Sigmoid colon (tissue), 6 donors: ENCODE measurements at regions not wholly inside any gene's neighbourhood (a gene's known extent, or its start where the extent isn't known, plus 50 kb on each side); places are given as distances from the start of the nearest gene placed in this dataset.

Experiments
- DNase-seq: peaks from one replicate; pipeline ENCODE4 v3.0.0-alpha.2; 2019
- H3K27ac ChIP-seq, 4 donors: fragments of 200-600 bp; sonication (generic); one replicate each; pipeline ENCODE4 v1.5.1; 2016 to 2019; ENCODE audit warnings: mild to moderate bottlenecking in 1 of 4
- H3K27me3 ChIP-seq, 3 donors: fragments of 200-600 bp; sonication (generic); one replicate each; pipeline ENCODE4 v1.5.1; 2019; ENCODE audit warnings: mild to moderate bottlenecking in 1 of 3
- H3K36me3 ChIP-seq, 4 donors: fragments of 200-600 bp; sonication (generic); one replicate each; pipeline ENCODE4 v1.5.1; 2016 to 2019
- H3K4me1 ChIP-seq, 4 donors: fragments of 200-600 bp; sonication (generic); one replicate each; pipeline ENCODE4 v1.5.1; 2017 to 2019
- H3K4me3 ChIP-seq, 4 donors: fragments of 200-600 bp; sonication (generic); one replicate each; pipeline ENCODE4 v1.5.1; 2017 to 2019; ENCODE audit warnings: mild to moderate bottlenecking in 2 of 4, moderate library complexity in 1 of 4
- H3K9me3 ChIP-seq, 4 donors: fragments of 200-600 bp in 3 of 4; sonication (generic) in 3 of 4; one replicate each; pipeline versions ENCODE4 v1.5.1 to v1.6.1; 2013 to 2019
- EP300 ChIP-seq, 4 donors: sonication (generic); formaldehyde crosslinking; IDR thresholded peaks; one replicate each; pipeline ENCODE4 v1.6.1; 2017; ENCODE audit warnings: antibody characterized with exemption in 4 of 4
- POLR2A ChIP-seq, 2 donors: fragments of 450-650 bp; IDR thresholded peaks; one replicate each; pipeline ENCODE4 v1.6.1; 2016; ENCODE audit warnings: antibody characterized with exemption in 2 of 2, mild to moderate bottlenecking in 2 of 2, moderate library complexity in 2 of 2
- POLR2AphosphoS5 ChIP-seq, 4 donors: sonication (generic); formaldehyde crosslinking; IDR thresholded peaks; one replicate each; pipeline ENCODE4 v1.6.1; 2017; ENCODE audit warnings: antibody characterized with exemption in 4 of 4
- WGBS, 2 donors: extraction: QIAGEN DNeasy Blood & Tissue Kit; methylation state at CpG; one replicate each; pipeline ENCODE4 v1.1.7; 2013; 5-methylcytosine and 5-hydroxymethylcytosine counted together
- intact Hi-C: fragments of 100-400 bp; cut with DNase I; formaldehyde crosslinking; loops from one replicate; pipeline ENCODE4 v1.15.1; 2023
- TF ChIP-seq, protein P1 (sequence below), 4 experiments: fragments of 450-650 bp in 3 of 4; fragments of 200-600 bp in 1 of 4; IDR thresholded peaks; one replicate each; pipeline ENCODE4 v1.5.1; 2016 to 2019; ENCODE audit warnings: antibody characterized with exemption in 4 of 4, mild to moderate bottlenecking in 3 of 4, moderate library complexity in 2 of 4
- donor health status: healthy with polysubstance abuse.
- donor health status: healthy.

DNA sequence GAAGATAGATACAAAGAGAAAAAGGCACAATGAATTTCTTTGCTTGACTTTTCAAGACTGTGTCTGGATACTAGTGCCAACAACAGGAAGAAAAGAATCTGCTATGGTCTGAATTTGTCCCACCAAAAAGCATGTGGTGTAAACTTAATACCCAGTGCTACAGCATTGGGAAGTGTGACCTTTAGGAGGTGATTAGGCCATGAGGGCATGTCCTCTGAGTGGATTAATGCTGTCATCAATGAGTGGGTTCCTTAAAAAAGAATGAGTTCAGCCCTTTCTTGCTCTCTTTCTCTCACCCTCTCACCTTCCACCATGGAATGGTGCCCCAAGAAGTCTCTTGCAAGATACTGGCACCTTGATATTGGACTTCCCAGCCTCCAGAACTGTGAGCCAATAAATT lies 155.7 kb upstream of the GPRIN3 start:
- Histone ChIP-seq H3K9me3 (no peaks in the 10 kb centered on the region), H3K4me1 (no peaks in the 10 kb centered on the region), H3K36me3 (no peaks in the 10 kb centered on the region), H3K4me3 (no peak overlapping the region), H3K27ac (no peak overlapping the region), H3K27me3 (no peaks in the 10 kb centered on the region)
- TF ChIP-seq EP300 (IDR thresholded peaks at IDR 0.05) (no peak), POLR2AphosphoS5 (IDR thresholded peaks at IDR 0.05) (no peak), POLR2A (IDR thresholded peaks at IDR 0.05) (no peak)
- TF ChIP-seq, protein P1, sequence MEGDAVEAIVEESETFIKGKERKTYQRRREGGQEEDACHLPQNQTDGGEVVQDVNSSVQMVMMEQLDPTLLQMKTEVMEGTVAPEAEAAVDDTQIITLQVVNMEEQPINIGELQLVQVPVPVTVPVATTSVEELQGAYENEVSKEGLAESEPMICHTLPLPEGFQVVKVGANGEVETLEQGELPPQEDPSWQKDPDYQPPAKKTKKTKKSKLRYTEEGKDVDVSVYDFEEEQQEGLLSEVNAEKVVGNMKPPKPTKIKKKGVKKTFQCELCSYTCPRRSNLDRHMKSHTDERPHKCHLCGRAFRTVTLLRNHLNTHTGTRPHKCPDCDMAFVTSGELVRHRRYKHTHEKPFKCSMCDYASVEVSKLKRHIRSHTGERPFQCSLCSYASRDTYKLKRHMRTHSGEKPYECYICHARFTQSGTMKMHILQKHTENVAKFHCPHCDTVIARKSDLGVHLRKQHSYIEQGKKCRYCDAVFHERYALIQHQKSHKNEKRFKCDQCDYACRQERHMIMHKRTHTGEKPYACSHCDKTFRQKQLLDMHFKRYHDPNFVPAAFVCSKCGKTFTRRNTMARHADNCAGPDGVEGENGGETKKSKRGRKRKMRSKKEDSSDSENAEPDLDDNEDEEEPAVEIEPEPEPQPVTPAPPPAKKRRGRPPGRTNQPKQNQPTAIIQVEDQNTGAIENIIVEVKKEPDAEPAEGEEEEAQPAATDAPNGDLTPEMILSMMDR (IDR thresholded peaks at IDR 0.05): no peak
- no peak for DNase-seq
- intact Hi-C loops: no loop called here

DNA sequence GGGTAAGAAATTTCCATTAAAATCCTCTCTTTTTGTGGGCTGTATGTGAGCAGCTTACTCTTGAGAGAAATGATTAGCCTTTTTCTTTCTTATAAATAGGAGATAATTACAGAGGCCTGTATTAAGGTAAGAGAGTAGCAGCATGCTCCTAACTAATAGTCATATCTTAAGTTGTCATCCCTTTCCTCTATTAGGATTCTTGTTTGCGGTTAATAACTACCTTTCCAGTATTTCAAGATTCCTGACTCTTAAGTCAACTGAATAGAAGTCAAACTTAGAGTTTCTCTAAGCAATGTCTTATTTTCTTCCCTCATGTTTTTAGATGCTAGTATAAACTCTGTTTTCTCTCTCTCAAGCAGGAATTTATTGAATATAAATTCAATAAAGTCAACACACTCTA lies 139.9 kb upstream of the GPRIN3 start:
- H3K36me3 ChIP-seq: no peaks in the 10 kb centered on the region
- intact Hi-C loops: no loop called here
- no peak overlapping the region for H3K27ac ChIP-seq
- DNase-seq: no peak
- no peak overlapping the region for H3K4me3 ChIP-seq
- TF ChIP-seq POLR2A (IDR thresholded peaks at IDR 0.05): no peak
- no peak for TF ChIP-seq POLR2AphosphoS5 (IDR thresholded peaks at IDR 0.05)
- H3K27me3 ChIP-seq: no peaks in the 10 kb centered on the region
- H3K4me1 ChIP-seq: no peaks in the 10 kb centered on the region
- peaks cover 0 to 18% (median 13%) of the 10 kb centered on the region in 4 donors for H3K9me3 ChIP-seq
- WGBS, 2 donors: 93 to 98% methylated on average over 1 of the region's 1 CpG

DNA sequence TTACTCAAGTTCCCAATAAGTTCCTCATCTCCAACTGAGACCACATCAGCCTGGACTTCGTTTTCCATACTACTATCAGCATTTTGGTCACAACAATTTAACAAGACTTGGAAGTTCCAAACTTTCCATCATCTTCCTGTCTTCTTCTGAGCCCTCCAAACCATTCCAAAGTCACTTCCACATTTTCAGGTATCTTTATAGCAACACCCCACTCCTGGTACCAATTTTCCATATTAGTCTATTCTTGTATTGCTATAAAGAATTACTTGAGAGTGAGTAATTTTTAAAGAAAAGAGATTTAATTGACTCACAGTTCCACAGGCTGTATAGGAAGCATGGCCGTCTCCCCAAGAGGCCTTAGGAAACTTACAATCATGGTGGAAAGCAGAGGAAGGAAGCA lies 138.6 kb upstream of the GPRIN3 start:
- H3K4me1 ChIP-seq: no peaks in the 10 kb centered on the region
- no peak for DNase-seq
- TF ChIP-seq POLR2A (IDR thresholded peaks at IDR 0.05) (no peak), EP300 (IDR thresholded peaks at IDR 0.05) (no peak), POLR2AphosphoS5 (IDR thresholded peaks at IDR 0.05) (no peak)
- TF ChIP-seq, protein P1 (IDR thresholded peaks at IDR 0.05): no peak
- intact Hi-C loops: no loop called here
- no peaks in the 10 kb centered on the region for H3K27me3 ChIP-seq
- no peaks in the 10 kb centered on the region for H3K36me3 ChIP-seq
- H3K27ac ChIP-seq: no peak overlapping the region
- peaks cover 0 to 22% (median 13%) of the 10 kb centered on the region in 4 donors for H3K9me3 ChIP-seq
- 73 to 82% methylated on average over 2 of the region's 2 CpGs for WGBS, 2 donors
- no peak overlapping the region for H3K4me3 ChIP-seq

DNA sequence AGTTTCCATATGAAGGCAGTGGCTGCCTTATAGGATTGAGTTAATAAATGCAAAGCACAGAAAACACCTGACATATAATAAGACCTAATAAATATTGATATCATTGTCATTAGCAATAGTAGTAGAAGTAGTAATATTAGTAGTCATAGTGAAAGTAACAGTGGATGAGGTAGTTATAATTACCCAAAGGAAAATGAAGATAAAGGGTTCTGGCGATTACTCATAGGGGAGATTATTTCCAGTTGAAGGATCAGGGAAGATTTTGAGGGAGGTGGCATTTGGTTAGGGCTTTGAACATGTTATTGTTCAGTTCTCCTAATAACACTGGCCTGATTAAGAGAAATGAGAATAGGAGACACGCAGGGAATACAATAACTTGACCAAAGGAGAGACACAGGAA lies 131.9 kb upstream of the GPRIN3 start:
- intact Hi-C loops: no loop called here
- WGBS, 2 donors: 86 to 87% methylated on average over 2 of the region's 2 CpGs
- Histone ChIP-seq H3K4me1 (no peaks in the 10 kb centered on the region), H3K4me3 (no peak overlapping the region), H3K27ac (no peak overlapping the region), H3K36me3 (no peaks in the 10 kb centered on the region), H3K9me3 (peaks cover 0 to 4% (median 0%) of the 10 kb centered on the region in 4 donors), H3K27me3 (no peaks in the 10 kb centered on the region)
- TF ChIP-seq EP300 (IDR thresholded peaks at IDR 0.05) (no peak), POLR2AphosphoS5 (IDR thresholded peaks at IDR 0.05) (no peak)
- DNase-seq: no peak

DNA sequence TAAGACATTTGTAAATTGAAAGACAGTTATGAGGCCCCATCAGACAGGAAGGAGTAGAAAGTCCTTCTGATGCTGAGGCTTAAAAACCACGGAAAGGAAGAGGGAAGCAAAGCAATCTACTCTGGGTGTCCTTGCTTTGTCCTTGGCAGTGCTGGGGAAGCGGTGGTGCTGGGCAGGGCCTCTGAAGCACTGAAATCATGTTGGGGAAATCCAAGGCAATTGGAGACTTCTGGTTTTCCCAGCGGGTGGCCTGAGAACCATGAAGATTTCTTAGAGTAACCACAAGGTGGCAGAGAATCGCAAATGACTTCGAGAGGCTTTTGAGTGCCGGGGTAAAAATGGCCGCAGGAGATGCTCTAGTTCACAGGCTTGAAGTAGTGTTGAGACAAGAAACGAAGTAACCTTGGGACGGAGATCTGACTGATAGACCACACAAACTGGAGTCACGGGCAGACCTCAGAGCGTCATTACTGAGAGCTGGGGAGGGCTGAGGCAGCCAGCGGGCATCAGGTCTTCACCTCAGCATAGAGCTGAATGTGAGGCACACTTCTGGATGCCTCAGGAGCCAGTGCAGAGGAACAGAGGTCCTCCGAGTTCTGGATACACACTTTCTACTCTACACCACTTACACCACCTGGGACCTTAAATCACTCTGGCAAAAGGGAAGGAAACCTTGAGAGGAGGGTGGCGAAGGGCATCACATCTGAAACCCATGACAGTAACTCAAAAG lies 130.7 kb upstream of the GPRIN3 start:
- no peaks in the 10 kb centered on the region for H3K27me3 ChIP-seq
- no peaks in the 10 kb centered on the region for H3K36me3 ChIP-seq
- no peak for DNase-seq
- no peaks in the 10 kb centered on the region for H3K4me1 ChIP-seq
- 44 to 64% methylated on average over 14 of the region's 14 CpGs for WGBS, 2 donors
- TF ChIP-seq EP300 (IDR thresholded peaks at IDR 0.05) (no peak), POLR2A (IDR thresholded peaks at IDR 0.05) (no peak), POLR2AphosphoS5 (IDR thresholded peaks at IDR 0.05) (no peak)
- TF ChIP-seq, protein P1 (IDR thresholded peaks at IDR 0.05): no peak
- peaks cover 0 to 4% (median 0%) of the 10 kb centered on the region in 4 donors for H3K9me3 ChIP-seq
- no peak overlapping the region for H3K27ac ChIP-seq
- no peak overlapping the region for H3K4me3 ChIP-seq
- intact Hi-C loops: no loop called here
